Bronchial epithelial cell (primary cell): ENCODE measurements at regions not wholly inside any gene's neighbourhood (a gene's known extent, or its start where the extent isn't known, plus 50 kb on each side); places are given as distances from the start of the nearest gene placed in this dataset.
"Not testable (repeated sequence)": the region's sequence is repeated elsewhere in the genome, so short reads cannot be mapped to it uniquely, and the experiment has no call there.

Experiments
- DNase-seq: peaks from one replicate; pipeline ENCODE4 v3.0.0-alpha.2; 2010; ENCODE audit warnings: low read depth
- FAIRE-seq: peaks from 2 replicates; lab custom pipeline; 2011; peaks lifted over from hg19 to GRCh38; lab: Jason Lieb, UNC
- H3K27me3 ChIP-seq: 2 replicates; pipeline ENCODE4 v1.5.1; 2011; ENCODE audit warnings: low read length; ENCODE audit not compliant: control insufficient read depth, insufficient read depth
- H3K36me3 ChIP-seq: 2 replicates; pipeline ENCODE4 v1.5.1; 2011; ENCODE audit warnings: low read length; ENCODE audit not compliant: control insufficient read depth, insufficient read depth
- H3K4me3 ChIP-seq: 2 replicates; pipeline ENCODE4 v1.5.1; 2011; ENCODE audit warnings: mild to moderate bottlenecking, low read depth, low read length, control low read depth
- CTCF ChIP-seq: IDR thresholded peaks from 2 replicates; pipeline ENCODE4 v1.5.1; 2011; ENCODE audit warnings: mild to moderate bottlenecking, moderate library complexity, low read length, control low read depth, inconsistent platforms; ENCODE audit not compliant: insufficient read depth, severe bottlenecking

DNA sequence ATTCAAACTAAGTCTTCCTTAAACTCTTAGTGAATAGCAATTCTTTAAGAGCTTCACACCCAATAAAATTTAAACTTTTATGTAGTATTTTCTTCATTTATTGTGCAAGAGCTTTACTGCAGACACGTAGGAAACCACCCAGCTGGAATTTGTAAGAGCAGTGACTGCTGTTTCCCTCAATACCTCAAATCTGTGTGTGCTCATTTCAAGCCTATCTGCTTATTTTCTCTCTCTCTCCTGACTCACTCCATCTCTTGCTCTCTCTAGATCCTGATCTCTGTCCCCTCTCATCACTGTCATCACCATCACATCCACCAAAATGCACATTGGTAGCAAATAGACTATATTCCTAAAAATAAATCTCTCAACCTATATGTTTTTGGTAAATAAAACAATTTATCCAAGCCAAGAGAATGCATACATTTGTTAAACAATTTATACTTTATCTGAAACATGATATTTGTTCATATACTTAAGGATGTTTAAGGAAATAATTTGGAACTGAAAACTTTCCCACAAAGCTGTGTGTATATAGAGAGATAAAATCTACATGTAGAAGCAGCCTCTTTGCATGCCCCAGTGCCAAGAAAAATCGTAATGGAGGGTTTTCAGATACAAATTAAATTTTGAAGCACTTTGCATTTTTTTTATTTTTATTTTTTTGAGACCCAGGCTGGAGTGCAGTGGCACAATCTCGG lies 273.0 kb downstream of the TFAP2A start:
- no peaks in the 10 kb centered on the region for H3K27me3 ChIP-seq
- no peak overlapping the region for H3K4me3 ChIP-seq
- H3K36me3 ChIP-seq, result no peaks in the 10 kb centered on the region
- peak; percentile 68 for DNase-seq
- FAIRE-seq, result no peak
- no peak for TF ChIP-seq CTCF

GRCh38 chr6:10140824-10141223 lies 274.1 kb downstream of the TFAP2A start:
- no peak overlapping the region for H3K4me3 ChIP-seq
- H3K27me3 ChIP-seq, result no peaks in the 10 kb centered on the region
- DNase-seq (peak; percentile 92), FAIRE-seq (no peak)
- no peaks in the 10 kb centered on the region for H3K36me3 ChIP-seq
- TF ChIP-seq CTCF, result no peak

DNA sequence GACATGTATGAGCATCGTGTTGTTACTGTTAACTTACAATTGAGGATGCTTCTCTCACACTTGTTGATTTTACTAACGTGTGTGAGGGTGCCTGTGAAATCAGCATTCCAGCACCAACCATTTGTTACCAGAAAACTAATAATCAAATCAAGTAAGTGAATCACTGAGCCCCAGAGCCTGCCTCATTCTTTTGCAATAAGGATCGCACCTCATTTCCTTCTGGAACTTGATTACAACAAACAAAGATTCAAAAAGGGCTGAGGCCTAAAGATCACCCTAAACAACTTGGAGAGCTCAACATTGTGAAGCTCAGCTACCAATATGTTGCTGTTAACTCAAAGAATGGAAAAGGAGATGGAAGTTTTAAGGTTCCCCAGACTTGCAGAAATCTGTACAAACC lies 274.7 kb downstream of the TFAP2A start:
- peak; percentile 83 for DNase-seq

GRCh38 chr6:10138917-10139316 lies 276.0 kb downstream of the TFAP2A start:
- no peak for TF ChIP-seq CTCF
- no peak for FAIRE-seq
- Histone ChIP-seq H3K4me3 (no peak overlapping the region), H3K27me3 (no peaks in the 10 kb centered on the region), H3K36me3 (no peaks in the 10 kb centered on the region)
- DNase-seq, result peak; percentile 94

More for the DNA sequence above, 274.7 kb downstream of the TFAP2A start:
- TF ChIP-seq CTCF, result no peak
- no peak overlapping the region for H3K4me3 ChIP-seq
- H3K27me3 ChIP-seq, result no peaks in the 10 kb centered on the region
- H3K36me3 ChIP-seq, result no peaks in the 10 kb centered on the region
- no peak for FAIRE-seq

- no peaks in the 10 kb centered on the region for H3K27me3 ChIP-seq
- no peak for TF ChIP-seq CTCF
- FAIRE-seq (peak; percentile 75), DNase-seq (peak; percentile 99)
- no peak overlapping the region for H3K4me3 ChIP-seq
- H3K36me3 ChIP-seq, result no peaks in the 10 kb centered on the region
These were observed 278.2 kb downstream of the TFAP2A start for GRCh38 chr6:10136636-10137035.

DNA sequence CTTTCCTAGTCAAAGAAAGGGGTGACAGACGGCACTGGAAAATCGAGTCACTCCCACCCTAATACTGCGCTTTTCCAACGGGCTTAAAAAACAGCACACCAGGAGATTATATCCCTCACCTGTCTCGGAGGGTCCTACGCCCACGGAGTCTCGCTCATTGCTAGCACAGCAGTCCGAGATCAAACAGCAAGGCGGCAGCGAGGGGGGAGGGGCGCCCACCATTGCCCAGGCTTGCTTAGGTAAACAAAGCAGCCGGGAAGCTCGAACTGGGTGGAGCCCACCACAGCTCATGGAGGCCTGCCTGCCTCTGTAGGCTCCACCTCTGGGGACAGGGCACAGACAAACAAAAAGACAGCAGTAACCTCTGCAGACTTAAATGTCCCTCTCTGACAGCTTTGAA lies 280.7 kb downstream of the TFAP2A start:
- H3K27me3 ChIP-seq, H3K4me3 ChIP-seq, DNase-seq, FAIRE-seq, H3K36me3 ChIP-seq: not testable (repeated sequence)
